Liver (tissue), 8 donors: ENCODE measurements at regions not wholly inside any gene's neighbourhood (a gene's known extent, or its start where the extent isn't known, plus 50 kb on each side); places are given as distances from the start of the nearest gene placed in this dataset.

Source experiments
- DNase-seq: peaks from one replicate; pipeline ENCODE4 v3.0.0-alpha.2; 2017; ENCODE audit warnings: low spot score
- H3K27ac ChIP-seq, 2 donors: one replicate each; pipeline ENCODE4 v1.7.0; 2013; ENCODE audit warnings: inconsistent platforms in 2 of 2, low read length in 2 of 2, control low read depth in 1 of 2, low read depth in 1 of 2, mild to moderate bottlenecking in 1 of 2
- H3K27me3 ChIP-seq, 4 donors: one replicate each; pipeline versions ENCODE4 v1.6.1 to v1.7.0; 2013; ENCODE audit warnings: low read length in 3 of 4, inconsistent platforms in 1 of 4, mild to moderate bottlenecking in 1 of 4, moderate library complexity in 1 of 4; ENCODE audit not compliant: control insufficient read depth in 4 of 4, insufficient read depth in 4 of 4
- H3K36me3 ChIP-seq, 4 donors: one replicate each; pipeline versions ENCODE4 v1.6.1 to v1.7.0; 2013; ENCODE audit warnings: low read length in 3 of 4, mild to moderate bottlenecking in 3 of 4, low read depth in 1 of 4, moderate library complexity in 1 of 4; ENCODE audit not compliant: control insufficient read depth in 4 of 4, insufficient read depth in 3 of 4
- H3K4me1 ChIP-seq, 4 donors: one replicate each; pipeline versions ENCODE4 v1.6.1 to v1.7.0; 2013; ENCODE audit warnings: low read length in 3 of 4, mild to moderate bottlenecking in 3 of 4, moderate library complexity in 1 of 4; ENCODE audit not compliant: control insufficient read depth in 4 of 4, insufficient read depth in 4 of 4
- H3K4me3 ChIP-seq, 3 donors: one replicate each; pipeline versions ENCODE4 v1.6.1 to v1.7.0; 2013; ENCODE audit warnings: low read length in 3 of 3, control low read depth in 1 of 3, low read depth in 1 of 3, mild to moderate bottlenecking in 1 of 3
- H3K9ac ChIP-seq, 2 donors: one replicate each; pipeline ENCODE4 v1.7.0; 2013; ENCODE audit warnings: low read length in 2 of 2, mild to moderate bottlenecking in 2 of 2, moderate library complexity in 2 of 2, control low read depth in 1 of 2, low read depth in 1 of 2
- H3K9me3 ChIP-seq, 4 donors: one replicate each; pipeline versions ENCODE4 v1.6.1 to v1.7.0; 2013; ENCODE audit warnings: low read length in 3 of 4; ENCODE audit not compliant: control insufficient read depth in 4 of 4
- EGR1 ChIP-seq, 2 donors: IDR thresholded peaks; 2 replicates each; pipeline ENCODE4 v1.6.1; 2016 to 2018; ENCODE audit warnings: antibody characterized with exemption in 2 of 2, low read depth in 2 of 2
- FOXA1 ChIP-seq: IDR thresholded peaks from 2 replicates; pipeline ENCODE4 v1.6.1; 2016; ENCODE audit warnings: antibody characterized with exemption
- FOXA2 ChIP-seq: IDR thresholded peaks from 2 replicates; pipeline ENCODE4 v1.6.1; 2016; ENCODE audit warnings: antibody characterized with exemption
- GABPA ChIP-seq, 2 donors: IDR thresholded peaks in 1 of 2; conservative IDR thresholded peaks in 1 of 2; 2 replicates each; pipeline ENCODE4 v1.6.1; 2016; ENCODE audit warnings: antibody characterized with exemption in 2 of 2, mild to moderate bottlenecking in 1 of 2, moderate library complexity in 1 of 2
- HNF4A ChIP-seq, 2 donors: conservative IDR thresholded peaks; 2 replicates each; pipeline ENCODE4 v1.6.1; 2016; ENCODE audit warnings: antibody characterized with exemption in 2 of 2, mild to moderate bottlenecking in 2 of 2
- HNF4G ChIP-seq: IDR thresholded peaks from 2 replicates; pipeline ENCODE4 v1.6.1; 2016; ENCODE audit warnings: antibody characterized with exemption
- JUND ChIP-seq, 2 donors: IDR thresholded peaks; 2 replicates each; pipeline ENCODE4 v1.6.1; 2016; ENCODE audit warnings: antibody characterized with exemption in 2 of 2
- NR2F2 ChIP-seq: IDR thresholded peaks from 2 replicates; pipeline ENCODE4 v1.6.1; 2016; ENCODE audit warnings: antibody characterized with exemption
- RAD21 ChIP-seq, 2 donors: IDR thresholded peaks; 2 replicates each; pipeline ENCODE4 v1.6.1; 2016; ENCODE audit warnings: antibody characterized with exemption in 2 of 2, mild to moderate bottlenecking in 2 of 2
- RXRA ChIP-seq, 2 donors: IDR thresholded peaks; 2 replicates each; pipeline ENCODE4 v1.6.1; 2017 to 2018; ENCODE audit warnings: antibody characterized with exemption in 2 of 2, mild to moderate bottlenecking in 1 of 2
- SP1 ChIP-seq: IDR thresholded peaks from 2 replicates; pipeline ENCODE4 v1.6.1; 2018; ENCODE audit warnings: antibody characterized with exemption, mild to moderate bottlenecking
- TAF1 ChIP-seq: conservative IDR thresholded peaks from 2 replicates; pipeline ENCODE4 v1.6.1; 2016; ENCODE audit warnings: antibody characterized with exemption, mild to moderate bottlenecking
- YY1 ChIP-seq: IDR thresholded peaks from 2 replicates; pipeline ENCODE4 v1.6.1; 2016; ENCODE audit warnings: antibody characterized with exemption, mild to moderate bottlenecking
- WGBS: extraction: QIAGEN DNeasy Blood & Tissue Kit; methylation state at CpG from one replicate; pipeline ENCODE4 v1.1.7; 2013; 5-methylcytosine and 5-hydroxymethylcytosine counted together
- TF ChIP-seq, protein P1 (sequence below): fragments of 150-350 bp; IDR thresholded peaks from 2 replicates; pipeline ENCODE4 v1.5.1; 2017; ENCODE audit warnings: improper control_type of control experiment, low read depth, low read length; ENCODE audit not compliant: missing input control
- TF ChIP-seq, protein P2 (sequence below): IDR thresholded peaks from 2 replicates; pipeline ENCODE4 v1.6.1; 2016; ENCODE audit warnings: antibody characterized with exemption
- TF ChIP-seq, protein P3 (sequence below): IDR thresholded peaks from 2 replicates; pipeline ENCODE4 v1.6.1; 2016; ENCODE audit warnings: antibody characterized with exemption
- TF ChIP-seq, protein P4 (sequence below): IDR thresholded peaks from 2 replicates; pipeline ENCODE4 v1.6.1; 2016; ENCODE audit warnings: antibody characterized with exemption
- TF ChIP-seq, protein P5 (sequence below): IDR thresholded peaks from 2 replicates; pipeline ENCODE4 v1.6.1; 2016; ENCODE audit warnings: antibody characterized with exemption, mild to moderate bottlenecking
- donor health status: healthy.
- donor health status: healthy.
- donor health status: healthy.
- donor health status: healthy.
- donor health status: healthy.

DNA sequence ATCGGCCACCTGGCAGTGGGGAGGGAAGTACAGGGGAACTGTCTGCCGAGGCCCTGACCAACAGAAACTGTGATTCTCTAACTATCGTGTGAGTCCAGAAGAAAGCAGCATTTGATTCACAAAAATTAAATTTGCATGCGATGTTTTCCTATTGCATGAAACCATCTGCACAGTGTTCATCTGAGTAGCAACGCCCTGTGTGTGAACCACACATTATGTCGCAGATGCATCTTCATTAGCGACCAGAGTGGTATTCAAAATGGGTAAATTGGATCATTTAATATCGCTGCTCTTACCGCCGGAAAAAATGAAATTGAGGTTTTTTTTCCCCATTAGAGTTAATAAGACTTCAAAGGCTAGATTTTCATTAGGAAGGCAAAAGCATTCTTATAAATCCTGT, 260.6 kb downstream of the ABCC12 start (continued):
- TF ChIP-seq, protein P1, sequence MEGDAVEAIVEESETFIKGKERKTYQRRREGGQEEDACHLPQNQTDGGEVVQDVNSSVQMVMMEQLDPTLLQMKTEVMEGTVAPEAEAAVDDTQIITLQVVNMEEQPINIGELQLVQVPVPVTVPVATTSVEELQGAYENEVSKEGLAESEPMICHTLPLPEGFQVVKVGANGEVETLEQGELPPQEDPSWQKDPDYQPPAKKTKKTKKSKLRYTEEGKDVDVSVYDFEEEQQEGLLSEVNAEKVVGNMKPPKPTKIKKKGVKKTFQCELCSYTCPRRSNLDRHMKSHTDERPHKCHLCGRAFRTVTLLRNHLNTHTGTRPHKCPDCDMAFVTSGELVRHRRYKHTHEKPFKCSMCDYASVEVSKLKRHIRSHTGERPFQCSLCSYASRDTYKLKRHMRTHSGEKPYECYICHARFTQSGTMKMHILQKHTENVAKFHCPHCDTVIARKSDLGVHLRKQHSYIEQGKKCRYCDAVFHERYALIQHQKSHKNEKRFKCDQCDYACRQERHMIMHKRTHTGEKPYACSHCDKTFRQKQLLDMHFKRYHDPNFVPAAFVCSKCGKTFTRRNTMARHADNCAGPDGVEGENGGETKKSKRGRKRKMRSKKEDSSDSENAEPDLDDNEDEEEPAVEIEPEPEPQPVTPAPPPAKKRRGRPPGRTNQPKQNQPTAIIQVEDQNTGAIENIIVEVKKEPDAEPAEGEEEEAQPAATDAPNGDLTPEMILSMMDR: no peak
- TF ChIP-seq, protein P2, sequence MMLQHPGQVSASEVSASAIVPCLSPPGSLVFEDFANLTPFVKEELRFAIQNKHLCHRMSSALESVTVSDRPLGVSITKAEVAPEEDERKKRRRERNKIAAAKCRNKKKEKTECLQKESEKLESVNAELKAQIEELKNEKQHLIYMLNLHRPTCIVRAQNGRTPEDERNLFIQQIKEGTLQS: no peak

DNA sequence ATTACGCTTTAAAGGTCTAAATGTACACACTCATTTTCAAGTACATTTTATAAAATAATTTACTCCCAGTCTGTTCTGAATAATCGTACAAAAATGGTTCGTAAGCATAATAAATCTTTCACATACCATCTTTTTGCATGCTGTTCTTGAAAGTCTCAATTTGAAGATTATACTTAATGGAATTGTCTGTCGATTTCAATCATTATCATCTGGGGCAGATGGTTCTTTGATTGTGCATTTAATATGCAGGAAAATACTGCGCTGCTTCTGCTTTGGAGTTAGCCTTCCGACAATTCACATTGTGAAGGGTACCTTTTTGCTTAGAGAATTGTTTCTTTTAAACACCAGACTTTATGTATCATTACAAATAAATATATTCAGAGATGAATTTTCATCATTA, 262.8 kb downstream of the ABCC12 start:
- 85% methylated on average over 6 of the region's 6 CpGs for WGBS
- Histone ChIP-seq H3K9ac (no peak overlapping the region), H3K9me3 (peaks cover 0 to 1% (median 0%) of the 10 kb centered on the region in 4 donors), H3K36me3 (no peaks in the 10 kb centered on the region), H3K27ac (no peak overlapping the region), H3K4me3 (no peak overlapping the region), H3K4me1 (no peaks in the 10 kb centered on the region), H3K27me3 (no peaks in the 10 kb centered on the region)
- DNase-seq: no peak
- TF ChIP-seq RXRA (IDR thresholded peaks at IDR 0.05): no peak
- TF ChIP-seq SP1: no peak
- no peak for TF ChIP-seq FOXA2
- no peak for TF ChIP-seq YY1
- TF ChIP-seq, protein P3, sequence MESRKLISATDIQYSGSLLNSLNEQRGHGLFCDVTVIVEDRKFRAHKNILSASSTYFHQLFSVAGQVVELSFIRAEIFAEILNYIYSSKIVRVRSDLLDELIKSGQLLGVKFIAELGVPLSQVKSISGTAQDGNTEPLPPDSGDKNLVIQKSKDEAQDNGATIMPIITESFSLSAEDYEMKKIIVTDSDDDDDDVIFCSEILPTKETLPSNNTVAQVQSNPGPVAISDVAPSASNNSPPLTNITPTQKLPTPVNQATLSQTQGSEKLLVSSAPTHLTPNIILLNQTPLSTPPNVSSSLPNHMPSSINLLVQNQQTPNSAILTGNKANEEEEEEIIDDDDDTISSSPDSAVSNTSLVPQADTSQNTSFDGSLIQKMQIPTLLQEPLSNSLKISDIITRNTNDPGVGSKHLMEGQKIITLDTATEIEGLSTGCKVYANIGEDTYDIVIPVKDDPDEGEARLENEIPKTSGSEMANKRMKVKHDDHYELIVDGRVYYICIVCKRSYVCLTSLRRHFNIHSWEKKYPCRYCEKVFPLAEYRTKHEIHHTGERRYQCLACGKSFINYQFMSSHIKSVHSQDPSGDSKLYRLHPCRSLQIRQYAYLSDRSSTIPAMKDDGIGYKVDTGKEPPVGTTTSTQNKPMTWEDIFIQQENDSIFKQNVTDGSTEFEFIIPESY: no peak
- TF ChIP-seq, protein P4, sequence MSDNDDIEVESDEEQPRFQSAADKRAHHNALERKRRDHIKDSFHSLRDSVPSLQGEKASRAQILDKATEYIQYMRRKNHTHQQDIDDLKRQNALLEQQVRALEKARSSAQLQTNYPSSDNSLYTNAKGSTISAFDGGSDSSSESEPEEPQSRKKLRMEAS: no peak
- TF ChIP-seq, protein P2: no peak
- TF ChIP-seq EGR1 (IDR thresholded peaks at IDR 0.05; ENCODE audit: low read depth in 2 of 2): no peak
- no peak for TF ChIP-seq NR2F2
- no peak for TF ChIP-seq RAD21 (IDR thresholded peaks at IDR 0.05)
- no peak for TF ChIP-seq HNF4A (conservative IDR thresholded peaks at IDR 0.05)
- TF ChIP-seq, protein P5, sequence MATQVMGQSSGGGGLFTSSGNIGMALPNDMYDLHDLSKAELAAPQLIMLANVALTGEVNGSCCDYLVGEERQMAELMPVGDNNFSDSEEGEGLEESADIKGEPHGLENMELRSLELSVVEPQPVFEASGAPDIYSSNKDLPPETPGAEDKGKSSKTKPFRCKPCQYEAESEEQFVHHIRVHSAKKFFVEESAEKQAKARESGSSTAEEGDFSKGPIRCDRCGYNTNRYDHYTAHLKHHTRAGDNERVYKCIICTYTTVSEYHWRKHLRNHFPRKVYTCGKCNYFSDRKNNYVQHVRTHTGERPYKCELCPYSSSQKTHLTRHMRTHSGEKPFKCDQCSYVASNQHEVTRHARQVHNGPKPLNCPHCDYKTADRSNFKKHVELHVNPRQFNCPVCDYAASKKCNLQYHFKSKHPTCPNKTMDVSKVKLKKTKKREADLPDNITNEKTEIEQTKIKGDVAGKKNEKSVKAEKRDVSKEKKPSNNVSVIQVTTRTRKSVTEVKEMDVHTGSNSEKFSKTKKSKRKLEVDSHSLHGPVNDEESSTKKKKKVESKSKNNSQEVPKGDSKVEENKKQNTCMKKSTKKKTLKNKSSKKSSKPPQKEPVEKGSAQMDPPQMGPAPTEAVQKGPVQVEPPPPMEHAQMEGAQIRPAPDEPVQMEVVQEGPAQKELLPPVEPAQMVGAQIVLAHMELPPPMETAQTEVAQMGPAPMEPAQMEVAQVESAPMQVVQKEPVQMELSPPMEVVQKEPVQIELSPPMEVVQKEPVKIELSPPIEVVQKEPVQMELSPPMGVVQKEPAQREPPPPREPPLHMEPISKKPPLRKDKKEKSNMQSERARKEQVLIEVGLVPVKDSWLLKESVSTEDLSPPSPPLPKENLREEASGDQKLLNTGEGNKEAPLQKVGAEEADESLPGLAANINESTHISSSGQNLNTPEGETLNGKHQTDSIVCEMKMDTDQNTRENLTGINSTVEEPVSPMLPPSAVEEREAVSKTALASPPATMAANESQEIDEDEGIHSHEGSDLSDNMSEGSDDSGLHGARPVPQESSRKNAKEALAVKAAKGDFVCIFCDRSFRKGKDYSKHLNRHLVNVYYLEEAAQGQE: no peak
- TF ChIP-seq TAF1: no peak
- TF ChIP-seq HNF4G: no peak
- TF ChIP-seq FOXA1: no peak
- TF ChIP-seq JUND (IDR thresholded peaks at IDR 0.05): no peak
- TF ChIP-seq GABPA (IDR thresholded peaks at IDR 0.05 in 1 of 2, conservative IDR thresholded peaks at IDR 0.05 in 1 of 2): no peak
- TF ChIP-seq, protein P1: no peak
